H9 (cell line): ENCODE measurements at regions not wholly inside any gene's neighbourhood (a gene's known extent, or its start where the extent isn't known, plus 50 kb on each side); places are given as distances from the start of the nearest gene placed in this dataset.

Source experiments
- DNase-seq: peaks from one replicate; pipeline ENCODE4 v3.0.0-alpha.2; 2017
- H2AFZ ChIP-seq: one replicate; pipeline ENCODE4 v1.6.1; 2013; ENCODE audit warnings: mild to moderate bottlenecking, low read length, control low read depth, moderate library complexity
- H2AK5ac ChIP-seq: 2 replicates; pipeline ENCODE4 v1.6.1; 2013; ENCODE audit warnings: low read length, control low read depth, mixed read lengths; ENCODE audit not compliant: insufficient read length
- H2BK120ac ChIP-seq: one replicate; pipeline ENCODE4 v1.6.1; 2013; ENCODE audit warnings: low read depth, mild to moderate bottlenecking, low read length, control low read depth, inconsistent platforms; ENCODE audit not compliant: poor library complexity, severe bottlenecking
- H2BK12ac ChIP-seq: 2 replicates; pipeline ENCODE4 v1.6.1; 2013; ENCODE audit warnings: low read length, control low read depth, mixed read lengths, low read depth; ENCODE audit not compliant: insufficient read length
- H2BK15ac ChIP-seq: 2 replicates; pipeline ENCODE4 v1.6.1; 2013; ENCODE audit warnings: low read depth, low read length, control low read depth
- H2BK20ac ChIP-seq: one replicate; pipeline ENCODE4 v1.6.1; 2013; ENCODE audit warnings: low read depth, mild to moderate bottlenecking, low read length, control low read depth, inconsistent platforms; ENCODE audit not compliant: poor library complexity, severe bottlenecking
- H2BK5ac ChIP-seq: 2 replicates; pipeline ENCODE4 v1.6.1; 2013; ENCODE audit warnings: low read length, control low read depth, mixed read lengths; ENCODE audit not compliant: insufficient read length
- H3K14ac ChIP-seq: 2 replicates; pipeline ENCODE4 v1.6.1; 2013; ENCODE audit warnings: low read length, control low read depth; ENCODE audit not compliant: insufficient read depth
- H3K18ac ChIP-seq: 2 replicates; pipeline ENCODE4 v1.6.1; 2013; ENCODE audit warnings: low read depth, mild to moderate bottlenecking, mixed read lengths, low read length, control low read depth; ENCODE audit not compliant: insufficient read length
- H3K23ac ChIP-seq: 2 replicates; pipeline ENCODE4 v1.6.1; 2013; ENCODE audit warnings: low read length, control low read depth, mixed read lengths, low read depth; ENCODE audit not compliant: insufficient read length
- H3K23me2 ChIP-seq: 2 replicates; pipeline ENCODE4 v1.6.1; 2013; ENCODE audit warnings: low read depth, mild to moderate bottlenecking, mixed read lengths, low read length, control low read depth; ENCODE audit not compliant: insufficient read length, poor library complexity, severe bottlenecking
- H3K27ac ChIP-seq: 2 replicates; pipeline ENCODE4 v1.5.1; 2013; ENCODE audit warnings: low read length, control low read depth, mixed read lengths, low read depth; ENCODE audit not compliant: insufficient read length
- H3K27me3 ChIP-seq: 2 replicates; pipeline ENCODE4 v1.6.1; 2013; ENCODE audit warnings: low read length, control low read depth, inconsistent platforms; ENCODE audit not compliant: insufficient read depth
- H3K4ac ChIP-seq: 2 replicates; pipeline ENCODE4 v1.6.1; 2013; ENCODE audit warnings: low read depth, mild to moderate bottlenecking, control low read depth, inconsistent platforms, low read length, moderate library complexity
- H3K4me1 ChIP-seq: 2 replicates; pipeline ENCODE4 v1.6.1; 2013; ENCODE audit warnings: low read length, control low read depth, inconsistent platforms; ENCODE audit not compliant: insufficient read depth
- H3K4me2 ChIP-seq: 2 replicates; pipeline ENCODE4 v1.6.1; 2013; ENCODE audit warnings: low read length, control low read depth, mixed read lengths; ENCODE audit not compliant: insufficient read length, insufficient read depth
- H3K56ac ChIP-seq: 2 replicates; pipeline ENCODE4 v1.6.1; 2013; ENCODE audit warnings: low read depth, mild to moderate bottlenecking, mixed read lengths, low read length, control low read depth; ENCODE audit not compliant: insufficient read length
- H3K79me1 ChIP-seq: 2 replicates; pipeline ENCODE4 v1.6.1; 2013; ENCODE audit warnings: low read depth, mild to moderate bottlenecking, moderate library complexity, low read length, control low read depth, inconsistent platforms; ENCODE audit not compliant: insufficient read depth, poor library complexity, severe bottlenecking
- H3K79me2 ChIP-seq: 2 replicates; pipeline ENCODE4 v1.6.1; 2013; ENCODE audit warnings: low read length, control low read depth, inconsistent platforms; ENCODE audit not compliant: insufficient read depth
- H3K9ac ChIP-seq: 2 replicates; pipeline ENCODE4 v1.6.1; 2013; ENCODE audit warnings: low read length, control low read depth, mixed read lengths; ENCODE audit not compliant: insufficient read length; ENCODE audit errors: extremely low read depth
- H3K9me3 ChIP-seq: one replicate; pipeline ENCODE4 v1.6.1; 2013; ENCODE audit warnings: low read depth, low read length, inconsistent platforms; ENCODE audit not compliant: control insufficient read depth
- H3T11ph ChIP-seq: one replicate; pipeline ENCODE4 v1.6.1; 2013; ENCODE audit warnings: mild to moderate bottlenecking, low read length, control low read depth, inconsistent platforms
- H4K20me1 ChIP-seq: one replicate; pipeline ENCODE4 v1.6.1; 2013; ENCODE audit not compliant: control insufficient read depth, insufficient read length, insufficient read depth
- H4K5ac ChIP-seq: 2 replicates; pipeline ENCODE4 v1.6.1; 2013; ENCODE audit warnings: low read depth, mild to moderate bottlenecking, mixed read lengths, low read length, control low read depth; ENCODE audit not compliant: insufficient read length
- H4K8ac ChIP-seq: replicated peaks from 2 replicates; pipeline ENCODE4 v1.6.1; 2013; ENCODE audit warnings: low read length, control low read depth, mixed read lengths, low read depth; ENCODE audit not compliant: insufficient read length
- H4K91ac ChIP-seq: 2 replicates; pipeline ENCODE4 v1.6.1; 2013; ENCODE audit warnings: low read depth, mild to moderate bottlenecking, moderate library complexity, mixed read lengths, low read length, control low read depth; ENCODE audit not compliant: insufficient read length
- H3K27ac Mint-ChIP-seq, 3 experiments: 2 replicates in 2 of 3; 3 replicates in 1 of 3; pipeline ENCODE4 v1.8.0; 2020 to 2021; ENCODE audit warnings: mixed read lengths in 3 of 3, mild to moderate bottlenecking in 1 of 3, moderate library complexity in 1 of 3
- H3K27me3 Mint-ChIP-seq: 2 replicates; pipeline ENCODE4 v1.8.0; 2021; ENCODE audit warnings: low read depth, mild to moderate bottlenecking, moderate library complexity, mixed read lengths
- H3K36me3 Mint-ChIP-seq, 3 experiments: 2 replicates in 2 of 3; 3 replicates in 1 of 3; pipeline ENCODE4 v1.8.0; 2020 to 2021; ENCODE audit warnings: low read depth in 3 of 3, mixed read lengths in 3 of 3; ENCODE audit not compliant: insufficient read depth in 1 of 3
- H3K4me1 Mint-ChIP-seq, 2 experiments: 2 replicates each; pipeline ENCODE4 v1.8.0; 2020; ENCODE audit warnings: mixed read lengths in 2 of 2
- H3K4me3 Mint-ChIP-seq, 2 experiments: 2 replicates in 1 of 2; 3 replicates in 1 of 2; pipeline ENCODE4 v1.8.0; 2020 to 2021; ENCODE audit warnings: mild to moderate bottlenecking in 2 of 2, mixed read lengths in 2 of 2, moderate library complexity in 1 of 2
- H3K9me3 Mint-ChIP-seq, 2 experiments: 2 replicates in 1 of 2; 3 replicates in 1 of 2; pipeline ENCODE4 v1.8.0; 2020; ENCODE audit warnings: mild to moderate bottlenecking in 2 of 2, mixed read lengths in 2 of 2, moderate library complexity in 1 of 2
- WGBS: extraction: QIAGEN DNeasy Blood & Tissue Kit; methylation state at CpG from one replicate; pipeline ENCODE4 v1.1.7; 2013; ENCODE audit warnings: missing lambda C conversion rate, low lambda C conversion rate, mixed read lengths; ENCODE audit not compliant: insufficient read length; ENCODE audit errors: extremely low coverage; 5-methylcytosine and 5-hydroxymethylcytosine counted together
- TF ChIP-seq, protein P1 (sequence below): fragments of 200-600 bp; sonication (generic); conservative IDR thresholded peaks from 3 replicates; pipeline ENCODE4 v1.8.0; 2021; ENCODE audit warnings: antibody characterized with exemption, mild to moderate bottlenecking

DNA sequence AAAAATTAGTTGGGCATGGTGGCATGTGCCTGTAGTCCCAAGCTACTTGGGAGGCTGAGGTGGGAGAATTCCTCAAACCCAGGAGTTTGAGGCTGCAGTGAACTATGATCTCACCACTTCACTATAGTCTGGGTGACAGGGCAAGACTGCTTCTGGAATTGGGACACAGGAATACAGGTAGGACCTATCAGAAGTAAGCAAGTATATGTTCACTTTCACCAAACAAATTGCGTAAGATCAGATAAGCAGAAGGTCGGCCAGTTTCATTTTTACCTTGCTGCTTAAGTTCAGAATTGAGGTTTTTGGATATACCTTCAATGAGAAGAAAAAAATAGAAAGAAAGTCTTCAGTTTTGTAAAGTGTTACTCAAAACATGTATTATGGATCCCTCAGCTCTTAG is 171.7 kb downstream of the MAT2B start:
- no peak overlapping the region for H3K56ac ChIP-seq
- H3K27me3 Mint-ChIP-seq: no peaks in the 10 kb centered on the region
- no peak overlapping the region for H2BK15ac ChIP-seq
- H3K9ac ChIP-seq: no peak overlapping the region
- H3K23me2 ChIP-seq: no peaks in the 10 kb centered on the region
- no peaks in the 10 kb centered on the region for H3K9me3 Mint-ChIP-seq
- no peak overlapping the region for H3K14ac ChIP-seq
- TF ChIP-seq, protein P1, sequence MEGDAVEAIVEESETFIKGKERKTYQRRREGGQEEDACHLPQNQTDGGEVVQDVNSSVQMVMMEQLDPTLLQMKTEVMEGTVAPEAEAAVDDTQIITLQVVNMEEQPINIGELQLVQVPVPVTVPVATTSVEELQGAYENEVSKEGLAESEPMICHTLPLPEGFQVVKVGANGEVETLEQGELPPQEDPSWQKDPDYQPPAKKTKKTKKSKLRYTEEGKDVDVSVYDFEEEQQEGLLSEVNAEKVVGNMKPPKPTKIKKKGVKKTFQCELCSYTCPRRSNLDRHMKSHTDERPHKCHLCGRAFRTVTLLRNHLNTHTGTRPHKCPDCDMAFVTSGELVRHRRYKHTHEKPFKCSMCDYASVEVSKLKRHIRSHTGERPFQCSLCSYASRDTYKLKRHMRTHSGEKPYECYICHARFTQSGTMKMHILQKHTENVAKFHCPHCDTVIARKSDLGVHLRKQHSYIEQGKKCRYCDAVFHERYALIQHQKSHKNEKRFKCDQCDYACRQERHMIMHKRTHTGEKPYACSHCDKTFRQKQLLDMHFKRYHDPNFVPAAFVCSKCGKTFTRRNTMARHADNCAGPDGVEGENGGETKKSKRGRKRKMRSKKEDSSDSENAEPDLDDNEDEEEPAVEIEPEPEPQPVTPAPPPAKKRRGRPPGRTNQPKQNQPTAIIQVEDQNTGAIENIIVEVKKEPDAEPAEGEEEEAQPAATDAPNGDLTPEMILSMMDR: no peak
- H3K4me3 Mint-ChIP-seq: no peak overlapping the region
- H4K5ac ChIP-seq: no peak overlapping the region
- no peak overlapping the region for H3K23ac ChIP-seq
- H4K8ac ChIP-seq: no peak overlapping the region
- H2AFZ ChIP-seq: no peak overlapping the region
- H2BK12ac ChIP-seq: no peak overlapping the region
- no peaks in the 10 kb centered on the region for H3K4me1 ChIP-seq
- WGBS: no CpG with 5 or more reads among the region's 2 CpGs
- no peaks in the 10 kb centered on the region for H3K79me1 ChIP-seq
- no peaks in the 10 kb centered on the region for H3K4me1 Mint-ChIP-seq
- no peak overlapping the region for H2BK20ac ChIP-seq
- no peak overlapping the region for H3K27ac ChIP-seq
- H3K27me3 ChIP-seq: no peaks in the 10 kb centered on the region
- no peaks in the 10 kb centered on the region for H3K9me3 ChIP-seq
- no peak overlapping the region for H3T11ph ChIP-seq
- no peaks in the 10 kb centered on the region for H3K79me2 ChIP-seq
- H2BK5ac ChIP-seq: no peak overlapping the region
- no peak overlapping the region for H2BK120ac ChIP-seq
- no peak overlapping the region for H3K27ac Mint-ChIP-seq
- H4K91ac ChIP-seq: no peak overlapping the region
- no peak overlapping the region for H2AK5ac ChIP-seq
- no peak overlapping the region for H3K4me2 ChIP-seq
- H3K18ac ChIP-seq: no peak overlapping the region
- no peak overlapping the region for H3K4ac ChIP-seq
- H3K36me3 Mint-ChIP-seq: no peaks in the 10 kb centered on the region
- DNase-seq: no peak
- H4K20me1 ChIP-seq: no peaks in the 10 kb centered on the region
